ENCODE measurements at regions not wholly inside any gene's neighbourhood (a gene's known extent, or its start where the extent isn't known, plus 50 kb on each side); places are given as distances from the start of the nearest gene placed in this dataset.

DNA sequence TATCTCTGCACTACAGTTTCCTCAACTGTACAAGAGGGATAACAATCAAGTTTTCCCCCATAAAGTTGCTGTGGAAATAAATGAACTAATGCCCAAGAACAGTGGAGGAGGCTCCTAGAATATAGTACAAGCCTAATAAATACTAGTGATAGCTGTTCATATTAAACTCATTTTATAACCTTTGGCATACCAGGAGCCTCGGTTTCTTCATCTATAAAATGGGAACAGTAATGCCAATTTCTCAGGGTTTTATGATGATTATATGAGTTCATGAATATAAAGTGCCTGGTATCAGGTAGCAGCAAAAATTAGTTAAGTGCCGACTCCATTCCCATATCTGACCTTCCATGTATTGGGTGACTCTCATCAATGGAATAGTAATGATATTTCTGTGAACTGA lies 311.1 kb upstream of the MAF start:
- H3K9me3 ChIP-seq (ENCODE audit: control insufficient read depth, insufficient read depth, low read depth, low read length): no peaks in the 10 kb centered on the region
- BruUV-seq (replicated peaks): no TSS peak
- ChIA-PET POLR2A (no interaction called here), CTCF (no interaction called here)
- intact Hi-C loops (cut with micrococcal nuclease; ENCODE audit: unreplicated experiment) (no loop called here), in situ Hi-C loops (cut with HindIII; ENCODE audit: low pct_unique_long_range_greater_than_20kb, low sequenced_read_pairs) (no loop called here)
- H3K27ac ChIP-seq (ENCODE audit: low read length): no peak overlapping the region
- H3K36me3 ChIP-seq (ENCODE audit: control insufficient read depth, insufficient read depth, low read length): no peaks in the 10 kb centered on the region
- H3K4me3 ChIP-seq (ENCODE audit: low read depth in 2 of 2, low read length in 2 of 2): no peak overlapping the region
- no peaks in the 10 kb centered on the region for H3K27me3 ChIP-seq (ENCODE audit: control insufficient read depth, insufficient read depth, low read length)
- H3K4me1 ChIP-seq (ENCODE audit: control insufficient read depth, insufficient read depth, low read length): no peaks in the 10 kb centered on the region
- DNase-seq (ENCODE audit: low read depth, low spot score) (no peak), ATAC-seq (no peak)
- TF ChIP-seq, protein P1, sequence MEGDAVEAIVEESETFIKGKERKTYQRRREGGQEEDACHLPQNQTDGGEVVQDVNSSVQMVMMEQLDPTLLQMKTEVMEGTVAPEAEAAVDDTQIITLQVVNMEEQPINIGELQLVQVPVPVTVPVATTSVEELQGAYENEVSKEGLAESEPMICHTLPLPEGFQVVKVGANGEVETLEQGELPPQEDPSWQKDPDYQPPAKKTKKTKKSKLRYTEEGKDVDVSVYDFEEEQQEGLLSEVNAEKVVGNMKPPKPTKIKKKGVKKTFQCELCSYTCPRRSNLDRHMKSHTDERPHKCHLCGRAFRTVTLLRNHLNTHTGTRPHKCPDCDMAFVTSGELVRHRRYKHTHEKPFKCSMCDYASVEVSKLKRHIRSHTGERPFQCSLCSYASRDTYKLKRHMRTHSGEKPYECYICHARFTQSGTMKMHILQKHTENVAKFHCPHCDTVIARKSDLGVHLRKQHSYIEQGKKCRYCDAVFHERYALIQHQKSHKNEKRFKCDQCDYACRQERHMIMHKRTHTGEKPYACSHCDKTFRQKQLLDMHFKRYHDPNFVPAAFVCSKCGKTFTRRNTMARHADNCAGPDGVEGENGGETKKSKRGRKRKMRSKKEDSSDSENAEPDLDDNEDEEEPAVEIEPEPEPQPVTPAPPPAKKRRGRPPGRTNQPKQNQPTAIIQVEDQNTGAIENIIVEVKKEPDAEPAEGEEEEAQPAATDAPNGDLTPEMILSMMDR (IDR thresholded peaks at IDR 0.05): no peak
- no peak for TF ChIP-seq TCF7L2 (IDR thresholded peaks at IDR 0.05; ENCODE audit: low read depth, low read length)
- no peak for TF ChIP-seq POLR2AphosphoS5 (IDR thresholded peaks at IDR 0.05; ENCODE audit: low read depth, low read length)
- TF ChIP-seq, protein P2, sequence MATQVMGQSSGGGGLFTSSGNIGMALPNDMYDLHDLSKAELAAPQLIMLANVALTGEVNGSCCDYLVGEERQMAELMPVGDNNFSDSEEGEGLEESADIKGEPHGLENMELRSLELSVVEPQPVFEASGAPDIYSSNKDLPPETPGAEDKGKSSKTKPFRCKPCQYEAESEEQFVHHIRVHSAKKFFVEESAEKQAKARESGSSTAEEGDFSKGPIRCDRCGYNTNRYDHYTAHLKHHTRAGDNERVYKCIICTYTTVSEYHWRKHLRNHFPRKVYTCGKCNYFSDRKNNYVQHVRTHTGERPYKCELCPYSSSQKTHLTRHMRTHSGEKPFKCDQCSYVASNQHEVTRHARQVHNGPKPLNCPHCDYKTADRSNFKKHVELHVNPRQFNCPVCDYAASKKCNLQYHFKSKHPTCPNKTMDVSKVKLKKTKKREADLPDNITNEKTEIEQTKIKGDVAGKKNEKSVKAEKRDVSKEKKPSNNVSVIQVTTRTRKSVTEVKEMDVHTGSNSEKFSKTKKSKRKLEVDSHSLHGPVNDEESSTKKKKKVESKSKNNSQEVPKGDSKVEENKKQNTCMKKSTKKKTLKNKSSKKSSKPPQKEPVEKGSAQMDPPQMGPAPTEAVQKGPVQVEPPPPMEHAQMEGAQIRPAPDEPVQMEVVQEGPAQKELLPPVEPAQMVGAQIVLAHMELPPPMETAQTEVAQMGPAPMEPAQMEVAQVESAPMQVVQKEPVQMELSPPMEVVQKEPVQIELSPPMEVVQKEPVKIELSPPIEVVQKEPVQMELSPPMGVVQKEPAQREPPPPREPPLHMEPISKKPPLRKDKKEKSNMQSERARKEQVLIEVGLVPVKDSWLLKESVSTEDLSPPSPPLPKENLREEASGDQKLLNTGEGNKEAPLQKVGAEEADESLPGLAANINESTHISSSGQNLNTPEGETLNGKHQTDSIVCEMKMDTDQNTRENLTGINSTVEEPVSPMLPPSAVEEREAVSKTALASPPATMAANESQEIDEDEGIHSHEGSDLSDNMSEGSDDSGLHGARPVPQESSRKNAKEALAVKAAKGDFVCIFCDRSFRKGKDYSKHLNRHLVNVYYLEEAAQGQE (IDR thresholded peaks at IDR 0.05; ENCODE audit: insufficient read depth in 1 of 2, low read depth in 2 of 2, low read length in 1 of 2): no peak
- TF ChIP-seq SIN3A (IDR thresholded peaks at IDR 0.05; ENCODE audit: borderline replicate concordance, insufficient read depth, low read depth, low read length): no peak

DNA sequence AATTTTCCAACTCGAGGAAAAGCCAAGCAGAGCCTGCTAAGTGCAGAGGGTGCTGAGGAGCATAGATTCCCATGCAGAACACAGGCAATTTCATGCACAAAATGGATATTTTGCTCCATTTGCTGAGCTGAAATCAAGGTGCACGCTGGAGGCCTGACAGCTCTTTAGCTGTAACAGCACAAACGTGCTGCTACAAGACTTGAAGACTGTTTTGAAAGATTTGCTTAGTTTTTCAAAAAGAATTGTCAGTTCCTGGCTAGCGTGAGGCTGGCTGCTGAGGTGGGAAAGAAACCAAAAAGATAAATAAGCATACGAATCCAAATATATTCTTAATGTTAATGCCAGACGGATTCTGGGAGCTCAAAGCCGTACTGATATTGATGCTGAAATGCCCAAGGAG lies 309.0 kb upstream of the MAF start:
- in situ Hi-C loops (cut with HindIII; ENCODE audit: low pct_unique_long_range_greater_than_20kb, low sequenced_read_pairs): no loop called here
- no TSS peak for BruUV-seq (replicated peaks)
- CTCF ChIA-PET: no interaction called here

More for the DNA sequence above, 309.0 kb upstream of the MAF start:
- Histone ChIP-seq H3K27ac (ENCODE audit: low read length) (no peak overlapping the region), H3K9me3 (ENCODE audit: control insufficient read depth, insufficient read depth, low read depth, low read length) (no peaks in the 10 kb centered on the region), H3K36me3 (ENCODE audit: control insufficient read depth, insufficient read depth, low read length) (no peaks in the 10 kb centered on the region), H3K27me3 (ENCODE audit: control insufficient read depth, insufficient read depth, low read length) (no peaks in the 10 kb centered on the region), H3K4me1 (ENCODE audit: control insufficient read depth, insufficient read depth, low read length) (no peaks in the 10 kb centered on the region), H3K4me3 (ENCODE audit: low read depth in 2 of 2, low read length in 2 of 2) (no peak overlapping the region)
- intact Hi-C loops (cut with micrococcal nuclease; ENCODE audit: unreplicated experiment): no loop called here
- DNase-seq (ENCODE audit: low read depth, low spot score): no peak
- ATAC-seq: no peak
- POLR2A ChIA-PET: interaction anchor here (0.7 kb wide), 1 partner anchor 1764 kb away, joined by 5 read pairs; no protein-coding TSS in a partner anchor
- TF ChIP-seq TCF7L2 (IDR thresholded peaks at IDR 0.05; ENCODE audit: low read depth, low read length) (no peak), POLR2AphosphoS5 (IDR thresholded peaks at IDR 0.05; ENCODE audit: low read depth, low read length) (no peak), SIN3A (IDR thresholded peaks at IDR 0.05; ENCODE audit: borderline replicate concordance, insufficient read depth, low read depth, low read length) (no peak)
- TF ChIP-seq, protein P2 (IDR thresholded peaks at IDR 0.05; ENCODE audit: insufficient read depth in 1 of 2, low read depth in 2 of 2, low read length in 1 of 2): no peak
- TF ChIP-seq, protein P1 (IDR thresholded peaks at IDR 0.05): no peak
